H9 (cell line): ENCODE measurements at regions not wholly inside any gene's neighbourhood (a gene's known extent, or its start where the extent isn't known, plus 50 kb on each side); places are given as distances from the start of the nearest gene placed in this dataset.

Experiments used
- DNase-seq: peaks from one replicate; pipeline ENCODE4 v3.0.0-alpha.2; 2017
- H2AFZ ChIP-seq: one replicate; pipeline ENCODE4 v1.6.1; 2013; ENCODE audit warnings: mild to moderate bottlenecking, low read length, control low read depth, moderate library complexity
- H2AK5ac ChIP-seq: 2 replicates; pipeline ENCODE4 v1.6.1; 2013; ENCODE audit warnings: low read length, control low read depth, mixed read lengths; ENCODE audit not compliant: insufficient read length
- H2BK120ac ChIP-seq: one replicate; pipeline ENCODE4 v1.6.1; 2013; ENCODE audit warnings: low read depth, mild to moderate bottlenecking, low read length, control low read depth, inconsistent platforms; ENCODE audit not compliant: poor library complexity, severe bottlenecking
- H2BK12ac ChIP-seq: 2 replicates; pipeline ENCODE4 v1.6.1; 2013; ENCODE audit warnings: low read length, control low read depth, mixed read lengths, low read depth; ENCODE audit not compliant: insufficient read length
- H2BK15ac ChIP-seq: 2 replicates; pipeline ENCODE4 v1.6.1; 2013; ENCODE audit warnings: low read depth, low read length, control low read depth
- H2BK20ac ChIP-seq: one replicate; pipeline ENCODE4 v1.6.1; 2013; ENCODE audit warnings: low read depth, mild to moderate bottlenecking, low read length, control low read depth, inconsistent platforms; ENCODE audit not compliant: poor library complexity, severe bottlenecking
- H2BK5ac ChIP-seq: 2 replicates; pipeline ENCODE4 v1.6.1; 2013; ENCODE audit warnings: low read length, control low read depth, mixed read lengths; ENCODE audit not compliant: insufficient read length
- H3K14ac ChIP-seq: 2 replicates; pipeline ENCODE4 v1.6.1; 2013; ENCODE audit warnings: low read length, control low read depth; ENCODE audit not compliant: insufficient read depth
- H3K18ac ChIP-seq: 2 replicates; pipeline ENCODE4 v1.6.1; 2013; ENCODE audit warnings: low read depth, mild to moderate bottlenecking, mixed read lengths, low read length, control low read depth; ENCODE audit not compliant: insufficient read length
- H3K23ac ChIP-seq: 2 replicates; pipeline ENCODE4 v1.6.1; 2013; ENCODE audit warnings: low read length, control low read depth, mixed read lengths, low read depth; ENCODE audit not compliant: insufficient read length
- H3K23me2 ChIP-seq: 2 replicates; pipeline ENCODE4 v1.6.1; 2013; ENCODE audit warnings: low read depth, mild to moderate bottlenecking, mixed read lengths, low read length, control low read depth; ENCODE audit not compliant: insufficient read length, poor library complexity, severe bottlenecking
- H3K27ac ChIP-seq: 2 replicates; pipeline ENCODE4 v1.5.1; 2013; ENCODE audit warnings: low read length, control low read depth, mixed read lengths, low read depth; ENCODE audit not compliant: insufficient read length
- H3K27me3 ChIP-seq: 2 replicates; pipeline ENCODE4 v1.6.1; 2013; ENCODE audit warnings: low read length, control low read depth, inconsistent platforms; ENCODE audit not compliant: insufficient read depth
- H3K4ac ChIP-seq: 2 replicates; pipeline ENCODE4 v1.6.1; 2013; ENCODE audit warnings: low read depth, mild to moderate bottlenecking, control low read depth, inconsistent platforms, low read length, moderate library complexity
- H3K4me1 ChIP-seq: 2 replicates; pipeline ENCODE4 v1.6.1; 2013; ENCODE audit warnings: low read length, control low read depth, inconsistent platforms; ENCODE audit not compliant: insufficient read depth
- H3K4me2 ChIP-seq: 2 replicates; pipeline ENCODE4 v1.6.1; 2013; ENCODE audit warnings: low read length, control low read depth, mixed read lengths; ENCODE audit not compliant: insufficient read length, insufficient read depth
- H3K56ac ChIP-seq: 2 replicates; pipeline ENCODE4 v1.6.1; 2013; ENCODE audit warnings: low read depth, mild to moderate bottlenecking, mixed read lengths, low read length, control low read depth; ENCODE audit not compliant: insufficient read length
- H3K79me1 ChIP-seq: 2 replicates; pipeline ENCODE4 v1.6.1; 2013; ENCODE audit warnings: low read depth, mild to moderate bottlenecking, moderate library complexity, low read length, control low read depth, inconsistent platforms; ENCODE audit not compliant: insufficient read depth, poor library complexity, severe bottlenecking
- H3K79me2 ChIP-seq: 2 replicates; pipeline ENCODE4 v1.6.1; 2013; ENCODE audit warnings: low read length, control low read depth, inconsistent platforms; ENCODE audit not compliant: insufficient read depth
- H3K9ac ChIP-seq: 2 replicates; pipeline ENCODE4 v1.6.1; 2013; ENCODE audit warnings: low read length, control low read depth, mixed read lengths; ENCODE audit not compliant: insufficient read length; ENCODE audit errors: extremely low read depth
- H3K9me3 ChIP-seq: one replicate; pipeline ENCODE4 v1.6.1; 2013; ENCODE audit warnings: low read depth, low read length, inconsistent platforms; ENCODE audit not compliant: control insufficient read depth
- H3T11ph ChIP-seq: one replicate; pipeline ENCODE4 v1.6.1; 2013; ENCODE audit warnings: mild to moderate bottlenecking, low read length, control low read depth, inconsistent platforms
- H4K20me1 ChIP-seq: one replicate; pipeline ENCODE4 v1.6.1; 2013; ENCODE audit not compliant: control insufficient read depth, insufficient read length, insufficient read depth
- H4K5ac ChIP-seq: 2 replicates; pipeline ENCODE4 v1.6.1; 2013; ENCODE audit warnings: low read depth, mild to moderate bottlenecking, mixed read lengths, low read length, control low read depth; ENCODE audit not compliant: insufficient read length
- H4K8ac ChIP-seq: replicated peaks from 2 replicates; pipeline ENCODE4 v1.6.1; 2013; ENCODE audit warnings: low read length, control low read depth, mixed read lengths, low read depth; ENCODE audit not compliant: insufficient read length
- H4K91ac ChIP-seq: 2 replicates; pipeline ENCODE4 v1.6.1; 2013; ENCODE audit warnings: low read depth, mild to moderate bottlenecking, moderate library complexity, mixed read lengths, low read length, control low read depth; ENCODE audit not compliant: insufficient read length
- H3K27ac Mint-ChIP-seq, 3 experiments: 2 replicates in 2 of 3; 3 replicates in 1 of 3; pipeline ENCODE4 v1.8.0; 2020 to 2021; ENCODE audit warnings: mixed read lengths in 3 of 3, mild to moderate bottlenecking in 1 of 3, moderate library complexity in 1 of 3
- H3K27me3 Mint-ChIP-seq: 2 replicates; pipeline ENCODE4 v1.8.0; 2021; ENCODE audit warnings: low read depth, mild to moderate bottlenecking, moderate library complexity, mixed read lengths
- H3K36me3 Mint-ChIP-seq, 3 experiments: 2 replicates in 2 of 3; 3 replicates in 1 of 3; pipeline ENCODE4 v1.8.0; 2020 to 2021; ENCODE audit warnings: low read depth in 3 of 3, mixed read lengths in 3 of 3; ENCODE audit not compliant: insufficient read depth in 1 of 3
- H3K4me1 Mint-ChIP-seq, 2 experiments: 2 replicates each; pipeline ENCODE4 v1.8.0; 2020; ENCODE audit warnings: mixed read lengths in 2 of 2
- H3K4me3 Mint-ChIP-seq, 2 experiments: 2 replicates in 1 of 2; 3 replicates in 1 of 2; pipeline ENCODE4 v1.8.0; 2020 to 2021; ENCODE audit warnings: mild to moderate bottlenecking in 2 of 2, mixed read lengths in 2 of 2, moderate library complexity in 1 of 2
- H3K9me3 Mint-ChIP-seq, 2 experiments: 2 replicates in 1 of 2; 3 replicates in 1 of 2; pipeline ENCODE4 v1.8.0; 2020; ENCODE audit warnings: mild to moderate bottlenecking in 2 of 2, mixed read lengths in 2 of 2, moderate library complexity in 1 of 2
- WGBS: extraction: QIAGEN DNeasy Blood & Tissue Kit; methylation state at CpG from one replicate; pipeline ENCODE4 v1.1.7; 2013; ENCODE audit warnings: missing lambda C conversion rate, low lambda C conversion rate, mixed read lengths; ENCODE audit not compliant: insufficient read length; ENCODE audit errors: extremely low coverage; 5-methylcytosine and 5-hydroxymethylcytosine counted together
- TF ChIP-seq, protein P1 (sequence below): fragments of 200-600 bp; sonication (generic); conservative IDR thresholded peaks from 3 replicates; pipeline ENCODE4 v1.8.0; 2021; ENCODE audit warnings: antibody characterized with exemption, mild to moderate bottlenecking

DNA sequence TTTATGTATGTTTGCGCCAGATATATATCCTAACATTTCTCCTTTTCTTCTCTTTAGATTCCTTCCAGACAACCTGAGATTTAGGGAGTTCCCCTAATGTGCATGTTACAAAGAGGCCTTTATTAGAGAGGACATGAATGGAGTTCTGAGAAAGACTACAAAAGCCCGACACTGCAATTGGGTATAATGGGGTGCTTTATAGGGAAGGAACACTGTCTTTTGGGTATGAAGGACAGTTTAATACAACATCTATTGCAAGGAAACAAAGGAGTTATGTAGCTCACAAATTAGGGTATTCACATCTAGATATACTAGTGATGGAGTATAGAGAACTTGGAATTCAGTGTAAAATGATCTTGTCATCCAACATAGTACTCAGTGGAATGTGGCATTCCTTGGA, 383.8 kb downstream of the FIGN start:
- H3T11ph ChIP-seq, result no peak overlapping the region
- H2BK120ac ChIP-seq, result no peak overlapping the region
- H3K27ac ChIP-seq, result no peak overlapping the region
- no peak overlapping the region for H4K8ac ChIP-seq
- H3K79me1 ChIP-seq, result no peaks in the 10 kb centered on the region
- no peak overlapping the region for H2AFZ ChIP-seq
- no peaks in the 10 kb centered on the region for H3K27me3 ChIP-seq
- no peak overlapping the region for H3K4me2 ChIP-seq
- H2BK5ac ChIP-seq, result no peak overlapping the region
- H3K4me1 ChIP-seq, result no peaks in the 10 kb centered on the region
- no peak overlapping the region for H2BK15ac ChIP-seq
- Mint-ChIP-seq H3K4me3 (no peak overlapping the region), H3K27ac (no peak overlapping the region), H3K4me1 (peaks cover 31 to 38% of the 10 kb centered on the region in 2 experiments), H3K9me3 (no peaks in the 10 kb centered on the region), H3K36me3 (no peaks in the 10 kb centered on the region), H3K27me3 (peaks cover 8% of the 10 kb centered on the region)
- H3K18ac ChIP-seq, result no peak overlapping the region
- H3K4ac ChIP-seq, result no peak overlapping the region
- no CpG with 5 or more reads among the region's 2 CpGs for WGBS
- H2BK20ac ChIP-seq, result no peak overlapping the region
- no peak overlapping the region for H2BK12ac ChIP-seq
- no peak overlapping the region for H4K5ac ChIP-seq
- H4K91ac ChIP-seq, result no peak overlapping the region
- no peaks in the 10 kb centered on the region for H3K79me2 ChIP-seq
- no peaks in the 10 kb centered on the region for H3K9me3 ChIP-seq
- H3K9ac ChIP-seq, result no peak overlapping the region
- H4K20me1 ChIP-seq, result no peaks in the 10 kb centered on the region
- no peaks in the 10 kb centered on the region for H3K23me2 ChIP-seq
- DNase-seq, result no peak
- H3K56ac ChIP-seq, result no peak overlapping the region
- TF ChIP-seq, protein P1, sequence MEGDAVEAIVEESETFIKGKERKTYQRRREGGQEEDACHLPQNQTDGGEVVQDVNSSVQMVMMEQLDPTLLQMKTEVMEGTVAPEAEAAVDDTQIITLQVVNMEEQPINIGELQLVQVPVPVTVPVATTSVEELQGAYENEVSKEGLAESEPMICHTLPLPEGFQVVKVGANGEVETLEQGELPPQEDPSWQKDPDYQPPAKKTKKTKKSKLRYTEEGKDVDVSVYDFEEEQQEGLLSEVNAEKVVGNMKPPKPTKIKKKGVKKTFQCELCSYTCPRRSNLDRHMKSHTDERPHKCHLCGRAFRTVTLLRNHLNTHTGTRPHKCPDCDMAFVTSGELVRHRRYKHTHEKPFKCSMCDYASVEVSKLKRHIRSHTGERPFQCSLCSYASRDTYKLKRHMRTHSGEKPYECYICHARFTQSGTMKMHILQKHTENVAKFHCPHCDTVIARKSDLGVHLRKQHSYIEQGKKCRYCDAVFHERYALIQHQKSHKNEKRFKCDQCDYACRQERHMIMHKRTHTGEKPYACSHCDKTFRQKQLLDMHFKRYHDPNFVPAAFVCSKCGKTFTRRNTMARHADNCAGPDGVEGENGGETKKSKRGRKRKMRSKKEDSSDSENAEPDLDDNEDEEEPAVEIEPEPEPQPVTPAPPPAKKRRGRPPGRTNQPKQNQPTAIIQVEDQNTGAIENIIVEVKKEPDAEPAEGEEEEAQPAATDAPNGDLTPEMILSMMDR, result no peak
- H3K23ac ChIP-seq, result no peak overlapping the region
- no peak overlapping the region for H2AK5ac ChIP-seq
- H3K14ac ChIP-seq, result no peak overlapping the region
